GM18909 (cell line): ENCODE measurements at regions not wholly inside any gene's neighbourhood (a gene's known extent, or its start where the extent isn't known, plus 50 kb on each side); places are given as distances from the start of the nearest gene placed in this dataset.
"Not testable (repeated sequence)": the region's sequence is repeated elsewhere in the genome, so short reads cannot be mapped to it uniquely, and the experiment has no call there.

Experiments used
- ATAC-seq: cut with Tn5 transposase; IDR thresholded peaks from one replicate; pipeline ENCODE4 v1.9.1; 2021; ENCODE audit warnings: mild to moderate bottlenecking; ENCODE audit not compliant: unreplicated experiment, poor library complexity

DNA sequence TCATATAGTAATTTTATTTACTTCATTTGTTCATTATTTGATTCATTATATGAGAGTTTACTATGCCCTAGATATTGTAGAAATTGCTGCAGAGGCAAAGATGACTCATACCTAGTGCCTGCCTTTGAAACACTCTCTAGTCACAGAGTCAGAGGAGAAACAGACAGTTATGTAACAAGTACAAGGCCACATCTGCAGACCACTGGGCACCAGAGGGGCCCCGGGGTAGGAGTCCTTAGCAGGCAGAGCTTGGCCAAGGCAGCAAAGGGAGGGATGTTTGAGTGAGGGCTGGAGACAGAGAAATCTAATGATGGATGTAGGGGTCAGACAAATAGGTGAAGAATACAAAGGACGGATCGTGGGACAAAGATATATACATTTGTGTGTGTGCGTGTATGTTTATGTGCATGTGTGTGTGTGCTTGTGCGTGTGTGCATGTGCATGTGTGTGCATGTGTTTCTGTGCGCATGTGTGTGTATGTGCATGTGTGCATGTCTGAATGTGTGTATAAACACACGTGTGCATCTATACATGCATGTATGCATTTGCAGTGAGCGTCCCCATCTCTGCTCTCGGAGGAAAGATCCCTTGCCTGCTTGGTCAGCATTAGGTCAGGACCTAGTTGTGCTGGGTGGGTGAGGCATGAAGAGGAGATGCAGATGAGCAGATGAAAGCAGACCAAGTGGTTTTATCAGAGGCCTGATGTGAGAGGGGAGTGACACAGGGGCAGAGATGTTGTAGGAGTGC, 170.6 kb upstream of the MYT1L start:
- ATAC-seq, result no peak

GRCh38 chr2:2495606-2496005, 164.5 kb upstream of the MYT1L start:
- no peak for ATAC-seq

- ATAC-seq, result no peak
These were observed 162.4 kb upstream of the MYT1L start for GRCh38 chr2:2493496-2493895.

GRCh38 chr2:2492800-2493199, 161.7 kb upstream of the MYT1L start:
- no peak for ATAC-seq

- no peak for ATAC-seq
These were observed 160.9 kb upstream of the MYT1L start for GRCh38 chr2:2491964-2492363.

DNA sequence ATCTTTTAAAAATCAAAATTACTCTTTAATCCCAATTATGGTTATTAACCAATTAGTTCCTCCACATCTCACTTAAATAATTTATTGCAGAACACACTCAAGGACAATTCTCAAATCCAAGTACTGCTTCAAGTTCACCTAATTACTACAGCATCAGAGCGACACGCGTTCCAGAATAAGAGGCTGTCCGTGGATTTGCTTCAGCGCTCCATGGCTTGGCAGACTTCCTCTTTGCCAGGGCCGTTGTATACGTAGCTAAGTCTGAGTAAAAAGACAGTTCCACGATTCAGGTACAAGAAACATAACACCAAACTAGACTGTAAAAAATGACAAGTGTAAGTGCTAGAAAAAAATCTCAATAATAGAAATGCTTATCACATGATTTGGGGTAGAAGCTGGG, 153.2 kb upstream of the MYT1L start:
- no peak for ATAC-seq

GRCh38 chr2:2482851-2483250, 151.8 kb upstream of the MYT1L start:
- ATAC-seq, result no peak

GRCh38 chr2:2472881-2473280, 141.8 kb upstream of the MYT1L start:
- ATAC-seq, result no peak

GRCh38 chr2:2472044-2472443, 141.0 kb upstream of the MYT1L start:
- no peak for ATAC-seq

DNA sequence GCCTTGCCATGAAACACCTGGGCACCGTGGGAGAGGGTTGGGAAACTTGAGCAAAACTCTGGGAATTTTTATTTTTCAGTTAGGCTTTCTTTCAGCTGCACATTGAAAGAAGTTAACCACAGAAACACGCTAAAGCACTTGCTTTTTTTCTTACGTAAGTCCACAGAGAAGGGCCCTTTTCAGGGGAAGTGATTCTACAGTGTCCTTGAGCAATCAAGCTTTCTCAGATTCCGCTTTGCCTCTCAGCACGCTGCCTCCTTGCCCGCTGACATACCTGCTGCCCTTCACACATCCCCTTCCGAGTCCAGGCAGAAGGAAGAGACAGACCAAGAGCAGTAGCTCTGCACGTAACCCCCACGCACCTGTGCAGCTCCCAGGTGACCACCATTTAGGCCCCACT, 135.5 kb upstream of the MYT1L start:
- no peak for ATAC-seq

- ATAC-seq, result no peak
These were observed 133.6 kb upstream of the MYT1L start for GRCh38 chr2:2464643-2465042.

DNA sequence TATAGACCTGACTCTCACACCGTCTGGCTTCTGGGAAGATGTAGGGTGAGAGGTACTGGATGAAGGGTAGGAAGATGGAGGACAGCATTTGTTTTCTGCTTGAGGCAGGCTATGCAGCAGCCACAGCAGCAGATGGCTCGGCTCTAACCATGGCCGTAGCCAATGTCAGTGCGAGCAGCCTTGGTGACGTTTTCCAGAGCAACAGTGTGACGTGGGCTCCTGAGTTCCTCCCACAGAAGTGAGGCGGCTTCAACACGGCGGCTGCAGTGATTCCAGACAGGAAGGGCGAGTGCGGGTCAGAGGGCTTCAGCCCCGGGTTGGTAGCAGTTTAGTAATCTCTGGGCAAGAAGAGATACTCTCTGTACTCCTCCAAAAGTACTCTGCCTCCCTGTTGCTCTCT, 133.0 kb upstream of the MYT1L start:
- no peak for ATAC-seq

- no peak for ATAC-seq
These were observed 125.6 kb upstream of the MYT1L start for GRCh38 chr2:2456721-2457120.

DNA sequence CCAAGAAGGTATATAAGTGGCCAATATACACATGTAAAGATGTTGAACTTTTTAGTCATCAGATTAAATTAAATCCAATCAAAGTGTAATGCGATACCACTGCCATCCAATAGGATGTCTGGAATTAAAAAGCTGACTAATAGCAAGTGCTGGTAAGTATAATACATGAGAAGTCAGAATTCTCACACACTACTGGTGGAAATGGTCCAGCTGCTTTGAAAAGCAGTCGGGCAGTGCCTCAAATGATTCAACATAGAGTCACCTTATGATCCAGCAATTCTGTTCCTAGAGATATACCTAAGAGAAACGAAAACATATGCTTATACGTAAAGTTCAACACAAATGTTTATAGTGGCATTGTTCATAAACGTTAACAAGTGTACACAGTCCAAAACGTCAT, 124.1 kb upstream of the MYT1L start:
- ATAC-seq, result no peak

GRCh38 chr2:2452961-2453360, 121.9 kb upstream of the MYT1L start:
- no peak for ATAC-seq

GRCh38 chr2:2451275-2451674, 120.2 kb upstream of the MYT1L start:
- not testable (repeated sequence) for ATAC-seq

DNA sequence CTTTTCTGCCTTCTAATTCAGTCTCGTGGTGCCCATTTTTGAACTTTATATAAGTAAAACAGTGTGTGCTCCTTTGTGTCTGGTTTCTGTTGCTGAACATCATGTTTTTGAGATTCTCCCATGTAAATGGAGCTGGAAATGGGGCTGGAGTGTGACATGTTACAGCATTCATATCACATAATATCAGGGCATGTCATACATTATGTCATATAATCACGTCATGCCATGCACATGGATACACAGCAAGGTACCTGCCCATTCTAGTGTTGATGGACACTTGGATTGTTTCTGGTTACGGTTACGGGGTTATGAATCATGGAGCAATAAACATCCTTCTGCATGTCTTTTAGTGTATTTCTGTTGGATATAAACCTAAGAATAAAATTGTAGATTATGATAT, 117.1 kb upstream of the MYT1L start:
- no peak for ATAC-seq

GRCh38 chr2:2422621-2423020, 91.5 kb upstream of the MYT1L start:
- ATAC-seq, result no peak

DNA sequence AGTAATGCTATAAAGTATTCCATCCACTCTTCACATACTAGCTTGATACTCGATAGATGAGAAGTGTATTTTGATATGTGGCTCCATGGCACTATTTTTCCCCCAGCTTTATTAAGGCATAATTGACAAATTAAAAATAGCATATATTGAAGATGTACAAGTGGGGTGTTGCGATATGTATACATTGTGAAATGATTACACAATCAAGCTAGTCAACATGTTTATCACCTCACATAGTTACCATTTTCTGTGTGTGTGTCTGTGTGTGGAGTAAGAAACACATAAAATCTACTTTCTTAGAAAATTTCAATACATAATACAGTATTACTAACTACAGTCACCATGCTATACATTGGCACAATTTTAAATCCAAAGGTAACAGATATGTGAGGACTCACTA, 82.5 kb upstream of the MYT1L start:
- ATAC-seq, result no peak

DNA sequence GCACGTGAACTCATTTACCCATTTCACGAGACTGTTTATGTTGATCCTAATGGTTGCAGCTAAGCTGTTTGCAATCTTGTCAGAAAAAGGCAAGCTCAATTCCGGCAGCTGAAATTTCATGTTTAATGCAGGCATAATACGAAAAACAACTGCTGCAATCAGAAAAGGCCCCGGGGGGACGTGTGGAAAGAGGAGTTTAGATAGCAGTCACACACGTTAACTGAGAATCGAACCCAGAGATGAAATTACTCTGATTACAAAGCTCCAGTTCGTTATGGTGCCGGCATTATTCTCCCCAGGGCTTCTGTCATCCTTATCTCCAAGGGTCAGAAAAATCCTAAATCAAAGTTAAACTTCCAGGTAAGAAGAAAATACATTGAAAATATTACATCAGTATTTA, 79.9 kb upstream of the MYT1L start:
- no peak for ATAC-seq

DNA sequence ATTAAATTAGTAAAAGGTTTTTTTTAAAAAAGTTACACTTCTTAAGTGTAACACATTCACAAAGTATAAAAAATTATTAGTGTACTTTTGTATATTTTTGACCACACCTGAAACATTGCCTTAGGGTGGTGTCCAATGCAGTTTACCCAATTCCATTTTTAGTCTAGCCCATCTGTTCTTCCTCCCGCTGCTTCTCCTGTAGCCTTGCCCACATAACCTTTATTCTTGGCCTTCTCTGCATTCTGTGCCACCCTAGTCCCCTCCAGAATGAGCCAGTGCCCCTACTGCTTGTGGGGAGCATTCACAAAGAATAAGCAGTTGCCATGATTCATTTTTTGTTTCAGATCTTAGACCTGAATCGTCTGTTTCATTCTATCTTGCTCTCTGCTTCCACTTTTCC, 78.4 kb upstream of the MYT1L start:
- ATAC-seq, result no peak

- no peak for ATAC-seq
These were observed 74.7 kb upstream of the MYT1L start for GRCh38 chr2:2405780-2406179.
